Caco-2 (cell line): ENCODE measurements at regions not wholly inside any gene's neighbourhood (a gene's known extent, or its start where the extent isn't known, plus 50 kb on each side); places are given as distances from the start of the nearest gene placed in this dataset.

Experiments used
- BruUV-seq: library from RNA; stranded (reverse); fragments of 400-500 nt; replicated peaks from 2 replicates; lab custom pipeline; 2021; lab: Mats Ljungman, UMichigan
- CTCF ChIA-PET: fragments of 300-600 bp; sonication (Branson Sonifier 250); formaldehyde crosslinking; loops from one replicate; lab custom pipeline; 2022; ENCODE audit warnings: antibody characterized with exemption; lab: Charles Lee
- POLR2A ChIA-PET: fragments of 300-600 bp; sonication (Branson Sonifier 250); formaldehyde crosslinking; loops from one replicate; lab custom pipeline; 2022; ENCODE audit warnings: antibody characterized with exemption; lab: Charles Lee
- DNase-seq, 2 experiments: peaks; one replicate each; pipeline versions ENCODE4 v3.0.0 to v3.0.0-alpha.2; 2020 to 2022
- H3K27me3 ChIP-seq: replicated peaks from 2 replicates; pipeline ENCODE4 v1.6.0; 2011; ENCODE audit warnings: low read length; ENCODE audit not compliant: control insufficient read depth, insufficient read depth
- H3K36me3 ChIP-seq: 2 replicates; pipeline ENCODE4 v1.5.1; 2011; ENCODE audit warnings: low read length; ENCODE audit not compliant: control insufficient read depth, insufficient read depth
- H3K4me1 ChIP-seq: fragments of 250-450 bp; sonication (Bioruptor Pico); 2 replicates; pipeline ENCODE4 v1.5.1; 2020; ENCODE audit warnings: mild to moderate bottlenecking
- H3K4me3 ChIP-seq: 2 replicates; pipeline ENCODE4 v1.5.1; 2011; ENCODE audit warnings: low read depth, mild to moderate bottlenecking, control low read depth, low read length
- H3K9me3 ChIP-seq: fragments of 250-450 bp; sonication (Bioruptor Pico); 2 replicates; pipeline ENCODE4 v1.5.1; 2020; ENCODE audit warnings: mild to moderate bottlenecking, moderate library complexity
- H3K27ac Mint-ChIP-seq: one replicate; pipeline ENCODE4 v1.8.0; 2022; ENCODE audit warnings: mixed read lengths; ENCODE audit not compliant: unreplicated experiment
- H3K27me3 Mint-ChIP-seq: one replicate; pipeline ENCODE4 v1.8.0; 2022; ENCODE audit warnings: mixed read lengths; ENCODE audit not compliant: insufficient read depth, unreplicated experiment
- H3K36me3 Mint-ChIP-seq: one replicate; pipeline ENCODE4 v1.8.0; 2022; ENCODE audit warnings: mild to moderate bottlenecking, mixed read lengths; ENCODE audit not compliant: insufficient read depth, unreplicated experiment
- H3K4me1 Mint-ChIP-seq: one replicate; pipeline ENCODE4 v1.8.0; 2022; ENCODE audit warnings: low read depth, mixed read lengths; ENCODE audit not compliant: unreplicated experiment
- H3K4me3 Mint-ChIP-seq: one replicate; pipeline ENCODE4 v1.8.0; 2022; ENCODE audit warnings: mild to moderate bottlenecking, moderate library complexity, mixed read lengths; ENCODE audit not compliant: unreplicated experiment
- H3K9me3 Mint-ChIP-seq: one replicate; pipeline ENCODE4 v1.8.0; 2022; ENCODE audit warnings: mixed read lengths; ENCODE audit not compliant: unreplicated experiment
- intact Hi-C: fragments of 100-400 bp; cut with micrococcal nuclease; formaldehyde crosslinking; loops from one replicate; pipeline ENCODE4 v1.10.0; 2022; ENCODE audit not compliant: unreplicated experiment
- TF ChIP-seq, protein P1 (sequence below), 2 experiments: fragments of 200-600 bp in 1 of 2; IDR thresholded peaks; 1 replicate in 1 of 2; 2 replicates in 1 of 2; pipeline versions ENCODE4 v1.5.1 to v1.8.0; 2011 to 2022; ENCODE audit warnings: antibody characterized with exemption in 1 of 2, control low read depth in 1 of 2, inconsistent platforms in 1 of 2, low read depth in 1 of 2, low read length in 1 of 2, mild to moderate bottlenecking in 1 of 2, moderate library complexity in 1 of 2; ENCODE audit not compliant: insufficient read depth in 1 of 2, severe bottlenecking in 1 of 2, unreplicated experiment in 1 of 2

DNA sequence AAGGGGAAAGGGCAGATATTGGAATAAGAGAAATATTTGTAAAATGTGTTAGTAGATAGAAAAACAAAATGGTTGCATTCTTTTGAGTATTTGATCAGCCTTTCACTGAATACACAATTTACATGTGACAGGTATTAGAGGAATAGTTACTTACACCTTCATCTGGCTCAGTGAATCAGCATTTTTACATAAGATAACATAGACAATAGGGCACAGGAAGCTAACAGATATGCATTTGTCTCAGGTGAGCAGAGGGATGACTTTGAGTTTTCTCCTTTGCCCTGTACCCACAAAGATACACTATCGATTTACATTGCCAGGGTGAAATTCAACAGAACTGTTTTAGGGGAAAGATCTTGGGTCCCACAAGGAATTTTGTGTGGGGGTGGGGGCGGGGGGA, 373.1 kb upstream of the NETO1 start:
- TF ChIP-seq, protein P1, sequence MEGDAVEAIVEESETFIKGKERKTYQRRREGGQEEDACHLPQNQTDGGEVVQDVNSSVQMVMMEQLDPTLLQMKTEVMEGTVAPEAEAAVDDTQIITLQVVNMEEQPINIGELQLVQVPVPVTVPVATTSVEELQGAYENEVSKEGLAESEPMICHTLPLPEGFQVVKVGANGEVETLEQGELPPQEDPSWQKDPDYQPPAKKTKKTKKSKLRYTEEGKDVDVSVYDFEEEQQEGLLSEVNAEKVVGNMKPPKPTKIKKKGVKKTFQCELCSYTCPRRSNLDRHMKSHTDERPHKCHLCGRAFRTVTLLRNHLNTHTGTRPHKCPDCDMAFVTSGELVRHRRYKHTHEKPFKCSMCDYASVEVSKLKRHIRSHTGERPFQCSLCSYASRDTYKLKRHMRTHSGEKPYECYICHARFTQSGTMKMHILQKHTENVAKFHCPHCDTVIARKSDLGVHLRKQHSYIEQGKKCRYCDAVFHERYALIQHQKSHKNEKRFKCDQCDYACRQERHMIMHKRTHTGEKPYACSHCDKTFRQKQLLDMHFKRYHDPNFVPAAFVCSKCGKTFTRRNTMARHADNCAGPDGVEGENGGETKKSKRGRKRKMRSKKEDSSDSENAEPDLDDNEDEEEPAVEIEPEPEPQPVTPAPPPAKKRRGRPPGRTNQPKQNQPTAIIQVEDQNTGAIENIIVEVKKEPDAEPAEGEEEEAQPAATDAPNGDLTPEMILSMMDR (IDR thresholded peaks at IDR 0.05; ENCODE audit: insufficient read depth in 1 of 2, low read depth in 1 of 2, low read length in 1 of 2, severe bottlenecking in 1 of 2, unreplicated experiment in 1 of 2): no peak
- BruUV-seq: no TSS peak

DNA sequence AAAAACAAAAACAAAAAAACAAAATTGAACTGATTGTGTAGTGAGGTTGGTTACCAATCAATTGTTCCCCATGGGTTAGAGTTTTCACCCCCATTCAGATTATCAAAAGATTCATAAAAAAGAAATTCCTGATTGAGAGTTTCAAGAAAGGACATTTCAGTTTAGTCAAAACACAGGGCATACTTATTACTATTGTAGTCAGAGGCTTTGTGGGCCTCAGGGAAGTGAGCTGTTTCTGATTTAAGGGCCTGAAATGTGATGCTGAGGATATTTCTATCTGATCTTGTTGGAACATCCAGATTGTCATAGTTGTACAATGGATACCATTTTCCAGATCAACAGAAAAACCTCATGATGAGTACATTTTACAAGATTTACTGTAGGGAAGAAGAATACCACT, 368.1 kb upstream of the NETO1 start:
- no TSS peak for BruUV-seq
- ChIA-PET CTCF (no interaction called here), POLR2A (no interaction called here)
- no peaks in the 10 kb centered on the region for H3K36me3 ChIP-seq
- Mint-ChIP-seq H3K27ac (no peak overlapping the region), H3K36me3 (no peaks in the 10 kb centered on the region), H3K27me3 (no peaks in the 10 kb centered on the region), H3K9me3 (no peaks in the 10 kb centered on the region), H3K4me3 (no peak overlapping the region), H3K4me1 (no peaks in the 10 kb centered on the region)
- TF ChIP-seq, protein P1 (IDR thresholded peaks at IDR 0.05; ENCODE audit: insufficient read depth in 1 of 2, low read depth in 1 of 2, low read length in 1 of 2, severe bottlenecking in 1 of 2, unreplicated experiment in 1 of 2): no peak
- intact Hi-C loops: no loop called here
- no peaks in the 10 kb centered on the region for H3K4me1 ChIP-seq
- H3K4me3 ChIP-seq: no peak overlapping the region
- no peak for DNase-seq
- no peaks in the 10 kb centered on the region for H3K27me3 ChIP-seq
- no peaks in the 10 kb centered on the region for H3K9me3 ChIP-seq

More for the DNA sequence above, 373.1 kb upstream of the NETO1 start:
- Histone ChIP-seq H3K4me1 (no peaks in the 10 kb centered on the region), H3K9me3 (no peaks in the 10 kb centered on the region), H3K36me3 (no peaks in the 10 kb centered on the region), H3K27me3 (no peaks in the 10 kb centered on the region), H3K4me3 (no peak overlapping the region)
- intact Hi-C loops: no loop called here
- no peaks in the 10 kb centered on the region for H3K27me3 Mint-ChIP-seq
- ChIA-PET CTCF (no interaction called here), POLR2A (no interaction called here)
- no peak overlapping the region for H3K4me3 Mint-ChIP-seq
- H3K9me3 Mint-ChIP-seq: no peaks in the 10 kb centered on the region
- no peaks in the 10 kb centered on the region for H3K4me1 Mint-ChIP-seq
- no peaks in the 10 kb centered on the region for H3K36me3 Mint-ChIP-seq
- H3K27ac Mint-ChIP-seq: no peak overlapping the region
- DNase-seq: no peak

DNA sequence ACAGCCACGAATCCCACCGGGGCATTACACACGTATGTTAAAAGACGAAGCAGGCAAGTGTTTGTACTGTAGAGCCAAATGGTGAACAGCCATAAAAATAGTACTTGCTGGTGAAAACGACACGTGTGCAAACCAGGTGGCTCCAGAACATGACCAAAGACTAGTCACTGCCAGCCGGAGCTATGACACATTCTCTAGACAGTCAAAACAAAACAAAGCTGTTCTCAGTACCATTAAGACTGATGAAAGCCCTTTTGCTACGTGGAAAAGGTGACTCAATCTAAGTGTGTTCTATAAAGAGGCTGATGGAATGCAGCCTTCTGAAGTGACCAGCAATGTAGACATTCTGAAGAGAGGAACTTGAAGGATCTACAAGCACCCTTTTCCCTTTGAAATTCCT, 367.7 kb upstream of the NETO1 start:
- TF ChIP-seq, protein P1 (IDR thresholded peaks at IDR 0.05; ENCODE audit: insufficient read depth in 1 of 2, low read depth in 1 of 2, low read length in 1 of 2, severe bottlenecking in 1 of 2, unreplicated experiment in 1 of 2): no peak
- H3K36me3 ChIP-seq: no peaks in the 10 kb centered on the region
- DNase-seq: no peak
- CTCF ChIA-PET: no interaction called here
- H3K36me3 Mint-ChIP-seq: no peaks in the 10 kb centered on the region
- no peaks in the 10 kb centered on the region for H3K4me1 Mint-ChIP-seq
- no peak overlapping the region for H3K4me3 Mint-ChIP-seq
- POLR2A ChIA-PET: no interaction called here
- no peaks in the 10 kb centered on the region for H3K27me3 ChIP-seq
- BruUV-seq: no TSS peak
- no peaks in the 10 kb centered on the region for H3K9me3 ChIP-seq
- no peak overlapping the region for H3K4me3 ChIP-seq
- H3K9me3 Mint-ChIP-seq: no peaks in the 10 kb centered on the region
- no peaks in the 10 kb centered on the region for H3K4me1 ChIP-seq
- no peak overlapping the region for H3K27ac Mint-ChIP-seq
- H3K27me3 Mint-ChIP-seq: no peaks in the 10 kb centered on the region
- intact Hi-C loops: no loop called here
